ENCODE measurements at regions not wholly inside any gene's neighbourhood (a gene's known extent, or its start where the extent isn't known, plus 50 kb on each side); places are given as distances from the start of the nearest gene placed in this dataset.

DNA sequence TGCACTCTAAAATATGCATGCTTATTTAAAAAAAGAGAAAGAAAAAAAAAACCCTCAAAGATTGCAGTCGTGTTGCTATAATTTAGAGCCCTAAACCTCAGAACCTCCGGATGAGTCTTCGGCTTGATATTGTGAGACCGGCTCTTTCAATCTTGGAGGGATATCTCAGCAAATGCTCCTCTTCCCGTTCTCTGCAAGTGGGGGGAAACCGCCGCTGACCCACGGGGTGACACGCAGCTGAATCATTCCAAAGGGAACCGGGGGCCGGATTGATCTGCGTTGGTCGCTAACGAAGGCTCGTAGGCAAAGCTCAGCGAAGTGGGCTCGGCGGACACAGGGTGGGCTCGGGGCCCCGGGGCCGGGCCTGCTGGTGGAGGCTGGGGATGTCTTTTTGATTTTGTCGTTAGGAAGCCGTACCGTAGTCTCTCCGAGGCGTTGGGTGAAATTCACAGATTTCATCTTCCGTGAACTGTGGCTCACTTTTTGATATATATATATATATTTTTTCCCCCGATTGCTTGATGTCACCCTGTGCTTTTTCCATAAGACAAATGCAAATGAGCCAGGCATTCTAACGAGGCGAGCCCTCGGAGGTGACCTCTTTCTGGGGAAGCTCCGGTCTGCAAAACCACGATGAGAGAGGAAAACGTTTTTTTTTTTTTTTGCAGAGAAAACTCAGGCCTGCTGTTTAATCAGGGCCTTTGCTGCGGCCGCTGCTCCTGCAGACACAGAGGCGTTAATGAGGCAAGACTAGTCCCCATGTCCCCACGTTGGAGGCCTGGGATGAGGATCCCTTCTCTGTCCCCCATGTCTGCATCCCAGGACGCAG, 110.7 kb upstream of the PPP2R3B start:
- TF ChIP-seq, protein P1, sequence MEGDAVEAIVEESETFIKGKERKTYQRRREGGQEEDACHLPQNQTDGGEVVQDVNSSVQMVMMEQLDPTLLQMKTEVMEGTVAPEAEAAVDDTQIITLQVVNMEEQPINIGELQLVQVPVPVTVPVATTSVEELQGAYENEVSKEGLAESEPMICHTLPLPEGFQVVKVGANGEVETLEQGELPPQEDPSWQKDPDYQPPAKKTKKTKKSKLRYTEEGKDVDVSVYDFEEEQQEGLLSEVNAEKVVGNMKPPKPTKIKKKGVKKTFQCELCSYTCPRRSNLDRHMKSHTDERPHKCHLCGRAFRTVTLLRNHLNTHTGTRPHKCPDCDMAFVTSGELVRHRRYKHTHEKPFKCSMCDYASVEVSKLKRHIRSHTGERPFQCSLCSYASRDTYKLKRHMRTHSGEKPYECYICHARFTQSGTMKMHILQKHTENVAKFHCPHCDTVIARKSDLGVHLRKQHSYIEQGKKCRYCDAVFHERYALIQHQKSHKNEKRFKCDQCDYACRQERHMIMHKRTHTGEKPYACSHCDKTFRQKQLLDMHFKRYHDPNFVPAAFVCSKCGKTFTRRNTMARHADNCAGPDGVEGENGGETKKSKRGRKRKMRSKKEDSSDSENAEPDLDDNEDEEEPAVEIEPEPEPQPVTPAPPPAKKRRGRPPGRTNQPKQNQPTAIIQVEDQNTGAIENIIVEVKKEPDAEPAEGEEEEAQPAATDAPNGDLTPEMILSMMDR (IDR thresholded peaks at IDR 0.05): no peak
- no peak for TF ChIP-seq POLR2A (IDR thresholded peaks at IDR 0.05)

Data from sigmoid colon (tissue), 3 donors.